Left ventricle myocardium superior (tissue), 1 donor: ENCODE measurements at regions not wholly inside any gene's neighbourhood (a gene's known extent, or its start where the extent isn't known, plus 50 kb on each side); places are given as distances from the start of the nearest gene placed in this dataset.
A peak's percentile ranks its signal among the peaks of the same experiment; 100 is the strongest.

Experiments
- ATAC-seq: fragments of 200-7000 bp; cut with Tn5 transposase; one replicate; pipeline ENCODE4 v1.9.1; 2020; ENCODE audit warnings: mild to moderate bottlenecking, moderate library complexity
- DNase-seq: peaks from one replicate; pipeline ENCODE4 v3.0.0-alpha.2; 2020
- intact Hi-C: fragments of 100-400 bp; cut with micrococcal nuclease; formaldehyde crosslinking; loops from one replicate; pipeline ENCODE4 v1.11.0; 2022
- donor health status: DM: no; HTN: yes; CAD: no; lungs with severe emphysema.

GRCh38 chr4:3343358-3343757 lies 50.5 kb downstream of the RGS12 start:
- ATAC-seq (no peak), DNase-seq (no peak)
- intact Hi-C loops, result loop anchor here (10.0 kb wide), 1 partner anchor 101 kb away; the partner anchor contains the start of gene HGFAC

DNA sequence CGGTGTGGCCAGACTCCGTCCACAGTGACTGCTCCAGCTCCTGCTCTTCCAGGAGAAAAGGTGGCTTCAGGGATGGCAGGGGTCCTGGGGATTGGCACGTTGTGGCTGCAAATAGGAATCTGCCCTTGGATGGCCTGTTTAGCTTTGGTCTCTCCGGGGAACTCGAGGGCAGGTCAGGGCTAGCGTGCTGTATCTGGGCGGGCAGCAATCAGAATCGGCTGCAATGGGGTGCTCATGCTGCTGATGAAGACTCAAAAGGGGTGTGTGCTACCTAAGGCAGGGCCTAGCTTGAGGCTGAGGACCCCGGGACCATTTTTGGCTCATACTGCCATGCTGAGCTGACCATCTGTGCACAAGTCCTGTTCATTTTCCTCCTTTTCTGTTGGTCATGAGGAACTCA lies 51.3 kb downstream of the RGS12 start:
- no peak for ATAC-seq
- DNase-seq, result no peak
- intact Hi-C loops, result loop anchor here (10.0 kb wide), 1 partner anchor 101 kb away; the partner anchor contains the start of gene HGFAC

GRCh38 chr4:3344596-3344995 lies 51.8 kb downstream of the RGS12 start:
- DNase-seq (no peak), ATAC-seq (no peak)
- intact Hi-C loops, result loop anchor here (10.0 kb wide), 1 partner anchor 100 kb away; the partner anchor contains the start of gene HGFAC

- ATAC-seq (no peak), DNase-seq (no peak)
- intact Hi-C loops, result loop anchor here (10.0 kb wide), 1 partner anchor 99 kb away; the partner anchor contains the start of gene HGFAC
These were observed 52.6 kb downstream of the RGS12 start for GRCh38 chr4:3345384-3345783.

GRCh38 chr4:3346146-3346545 lies 53.3 kb downstream of the RGS12 start:
- DNase-seq (no peak), ATAC-seq (peak; percentile 94)
- intact Hi-C loops, result loop anchor here (10.0 kb wide), 1 partner anchor 99 kb away; the partner anchor contains the start of gene HGFAC

GRCh38 chr4:3347871-3348270 lies 55.0 kb downstream of the RGS12 start:
- ATAC-seq, result no peak
- intact Hi-C loops, result loop anchor here (10.0 kb wide), 1 partner anchor 97 kb away; the partner anchor contains the start of gene HGFAC

GRCh38 chr4:3348621-3349020 lies 55.8 kb downstream of the RGS12 start:
- DNase-seq (no peak), ATAC-seq (no peak)
- intact Hi-C loops, result loop anchor here (10.0 kb wide), 1 partner anchor 96 kb away; the partner anchor contains the start of gene HGFAC

More at GRCh38 chr4:3347871-3348270, 55.0 kb downstream of the RGS12 start:
- DNase-seq, result no peak

DNA sequence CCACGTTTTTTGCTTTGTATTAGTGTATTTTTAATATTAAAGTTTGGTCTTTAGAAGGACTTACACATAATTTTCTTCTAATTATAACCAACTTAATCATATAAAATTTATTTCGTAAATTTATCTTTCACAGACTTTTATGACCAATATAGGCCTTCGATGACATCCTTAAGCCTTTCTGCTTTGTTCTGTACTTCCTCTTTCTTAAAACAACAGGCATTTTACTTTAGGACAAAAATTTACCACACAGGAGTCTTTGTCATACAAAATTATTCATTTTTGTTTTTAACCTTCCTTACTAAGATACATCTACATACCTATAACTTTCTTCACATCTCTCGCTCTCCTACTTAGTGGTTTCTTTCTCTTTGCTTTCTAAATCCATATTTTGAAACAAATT lies 56.3 kb downstream of the RGS12 start:
- intact Hi-C loops, result loop anchor here (10.0 kb wide), 1 partner anchor 96 kb away; the partner anchor contains the start of gene HGFAC
- DNase-seq (no peak), ATAC-seq (no peak)

DNA sequence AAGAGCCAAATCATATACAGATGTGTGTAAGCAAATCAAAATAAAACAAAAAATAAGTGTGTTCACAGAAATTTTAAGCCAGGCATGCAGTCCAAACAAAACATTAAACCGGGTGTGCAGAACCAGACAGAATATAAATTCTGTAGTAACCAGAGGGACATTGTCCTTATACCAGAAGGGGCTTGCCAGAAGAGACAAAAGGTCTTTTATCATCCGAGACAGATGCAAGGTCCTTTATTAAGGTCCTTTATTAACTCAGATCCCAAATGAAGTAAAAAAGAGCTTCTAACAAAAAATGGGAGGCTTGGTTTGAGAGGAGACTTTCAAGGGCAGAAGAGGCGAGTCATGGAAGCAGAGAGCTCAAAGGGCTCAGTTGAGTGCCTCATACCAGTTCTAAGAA lies 59.2 kb downstream of the RGS12 start:
- DNase-seq, result no peak
- ATAC-seq, result no peak
- intact Hi-C loops, result no loop called here

DNA sequence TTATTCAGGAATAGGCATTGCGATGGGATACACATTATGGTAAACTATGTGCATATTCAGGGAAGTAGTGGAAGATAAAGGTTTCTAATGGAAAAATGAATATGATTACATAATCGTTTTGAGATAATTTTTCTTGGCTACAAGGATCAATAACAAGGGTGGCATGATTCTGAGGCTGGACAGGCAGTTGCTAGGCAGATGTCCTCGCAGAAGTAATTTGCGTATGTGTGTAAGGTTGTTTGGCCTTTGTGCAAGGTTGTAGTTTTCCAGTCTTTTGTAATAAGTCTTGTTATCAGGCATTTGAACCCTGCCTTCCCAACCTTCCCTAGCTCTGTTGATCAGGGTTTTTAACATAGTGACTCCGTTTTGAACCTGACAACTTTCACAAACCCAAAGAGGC lies 59.7 kb downstream of the RGS12 start:
- intact Hi-C loops, result no loop called here
- no peak for DNase-seq
- ATAC-seq, result no peak

DNA sequence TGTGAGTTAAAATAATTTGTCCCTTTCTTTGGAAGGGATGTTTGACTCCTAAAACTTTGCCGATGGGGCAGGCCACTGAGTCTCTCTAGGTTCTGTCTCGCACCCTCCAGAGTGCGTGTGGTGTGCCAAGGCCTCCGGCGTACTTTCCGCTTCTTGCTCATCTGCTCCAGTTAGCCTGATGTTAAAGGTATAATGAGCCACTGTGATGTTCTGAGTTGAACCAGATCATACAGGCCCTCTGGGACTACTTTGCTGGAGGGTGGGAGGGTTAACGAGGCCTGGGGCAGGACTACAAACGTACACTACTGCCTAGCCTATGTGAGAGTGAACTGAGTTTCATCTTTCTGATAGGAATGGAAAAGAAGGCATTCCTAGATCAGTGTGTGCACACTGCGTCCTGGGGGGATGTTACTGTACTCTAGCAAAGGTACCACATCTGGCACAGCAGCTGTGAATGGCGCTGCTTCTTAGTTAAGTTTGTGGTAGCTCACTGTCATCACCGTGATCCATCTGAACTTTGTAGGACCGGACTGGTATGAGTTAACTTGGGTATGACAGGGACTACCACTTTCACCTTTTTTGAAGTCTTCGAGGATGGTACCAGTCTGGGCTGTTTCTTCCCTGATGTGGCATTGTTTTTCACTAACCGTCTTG lies 60.2 kb downstream of the RGS12 start:
- intact Hi-C loops, result no loop called here
- ATAC-seq (no peak), DNase-seq (no peak)

DNA sequence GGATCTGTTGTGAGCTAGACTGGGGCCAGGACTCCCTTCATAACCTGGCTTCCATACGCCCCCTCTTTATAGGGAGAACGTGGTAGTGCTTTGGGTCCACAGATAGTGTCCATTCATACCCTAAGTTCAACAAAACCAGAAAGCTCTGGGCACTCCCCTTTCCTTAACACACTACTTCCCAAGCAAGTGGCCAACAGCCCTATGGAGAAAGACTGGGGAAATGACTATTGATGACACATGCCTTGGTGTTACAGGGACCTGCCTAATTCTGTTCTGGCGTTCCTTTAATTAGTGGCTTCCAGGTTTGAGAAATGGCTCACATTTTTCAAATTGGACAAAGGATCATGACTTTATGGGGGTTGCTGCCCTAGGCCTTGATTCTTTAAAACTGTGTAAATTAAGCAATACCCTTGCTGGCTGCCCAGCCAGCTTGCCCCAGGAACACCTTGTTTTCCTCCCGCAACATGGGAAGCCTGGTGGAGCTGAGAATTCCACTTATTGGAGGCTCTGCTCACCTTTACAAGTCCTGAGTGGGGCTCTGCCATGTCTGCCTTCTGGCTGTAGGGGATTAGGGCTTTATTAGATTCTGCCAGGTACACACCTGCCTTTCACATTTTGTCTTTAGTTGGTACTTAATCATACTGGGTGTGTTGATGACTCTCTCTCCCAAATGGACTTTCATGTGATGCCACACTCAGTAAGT lies 61.1 kb downstream of the RGS12 start:
- ATAC-seq, result no peak
- no peak for DNase-seq
- intact Hi-C loops, result no loop called here

DNA sequence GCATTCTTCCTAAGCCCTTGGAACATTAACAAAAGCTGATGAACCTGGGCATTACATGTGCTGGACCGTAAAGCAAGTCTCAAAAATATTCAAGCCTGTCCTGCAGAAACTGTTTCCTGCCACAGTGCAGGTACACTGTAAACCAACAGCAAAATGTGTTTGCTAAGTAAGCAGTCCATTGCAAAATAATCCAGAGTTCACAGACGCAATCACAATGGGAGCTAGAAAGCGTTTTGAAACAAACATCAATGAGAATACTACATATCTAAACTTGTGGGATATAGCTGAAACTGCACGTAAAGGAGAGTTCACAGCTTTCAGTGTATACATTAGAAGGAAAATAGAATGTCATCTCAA lies 61.6 kb downstream of the RGS12 start:
- no peak for DNase-seq
- intact Hi-C loops, result no loop called here
- ATAC-seq, result no peak

DNA sequence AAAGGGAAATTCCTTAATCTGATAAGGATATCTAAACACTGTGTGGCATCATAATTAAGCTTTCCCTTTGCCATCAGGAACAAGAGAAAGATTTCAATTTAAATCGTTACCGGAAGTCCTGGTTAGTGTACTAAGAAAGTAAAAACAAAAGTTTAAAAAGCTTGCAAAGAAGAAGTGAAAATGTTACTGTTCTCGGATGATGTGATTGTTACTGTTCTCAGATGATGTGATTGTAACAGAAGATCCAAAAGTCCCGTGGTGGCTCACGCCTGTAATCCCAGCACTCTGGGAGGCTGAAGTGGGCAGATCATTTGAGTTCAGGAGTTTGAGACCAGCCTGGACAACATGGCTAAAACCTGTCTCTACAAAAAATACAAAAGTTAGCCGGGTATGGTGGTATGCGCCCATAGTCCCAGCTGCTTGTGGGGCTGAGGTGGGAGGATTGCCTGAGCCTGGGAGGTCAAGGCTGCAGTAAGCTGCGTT lies 62.5 kb downstream of the RGS12 start:
- DNase-seq (no peak), ATAC-seq (no peak)
- intact Hi-C loops, result no loop called here

- ATAC-seq, result no peak
These were observed 65.8 kb downstream of the RGS12 start for GRCh38 chr4:3358656-3359055.

DNA sequence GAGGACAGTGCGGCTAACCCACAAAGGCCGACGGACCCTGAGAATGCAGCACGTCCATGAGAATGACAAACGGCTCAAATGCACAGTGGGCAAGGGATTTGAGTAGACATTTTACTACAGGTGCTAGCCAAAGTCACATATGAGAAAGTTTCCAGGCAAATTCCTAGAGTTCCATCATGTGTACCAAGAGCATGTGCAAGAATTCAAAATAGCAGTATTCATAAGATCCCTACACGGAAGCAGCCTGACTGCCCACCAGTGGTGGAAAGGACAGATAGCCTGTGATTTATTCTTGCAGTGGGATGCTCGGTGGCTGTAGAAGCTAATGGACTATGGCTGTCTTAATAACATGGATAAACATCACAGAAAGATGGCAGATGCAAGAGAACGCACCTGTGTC lies 68.0 kb downstream of the RGS12 start:
- intact Hi-C loops, result no loop called here
- DNase-seq, result no peak
- ATAC-seq, result no peak

More at GRCh38 chr4:3358656-3359055, 65.8 kb downstream of the RGS12 start:
- DNase-seq, result no peak
- intact Hi-C loops, result no loop called here

DNA sequence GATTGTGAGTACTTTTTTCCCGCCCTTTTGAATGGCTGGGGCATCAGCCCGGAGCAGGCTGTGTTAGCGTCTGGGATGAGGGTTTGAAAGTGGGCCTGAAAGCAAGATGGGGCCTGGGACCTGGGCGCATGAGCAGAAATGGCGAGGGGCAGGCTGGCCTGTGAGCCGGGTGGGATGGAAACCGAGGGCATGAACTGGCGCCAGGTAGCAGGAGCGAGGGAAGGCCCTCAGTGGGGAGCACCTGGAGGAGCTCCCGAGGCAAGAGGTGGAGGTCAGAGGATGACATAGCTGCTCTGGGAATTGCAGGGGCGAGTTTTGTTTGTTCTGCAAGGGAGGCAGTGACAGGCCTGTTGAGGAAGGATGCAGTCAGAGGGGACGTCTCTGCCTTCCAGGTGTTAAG lies 68.6 kb downstream of the RGS12 start:
- ATAC-seq (no peak), DNase-seq (no peak)
- intact Hi-C loops, result no loop called here

DNA sequence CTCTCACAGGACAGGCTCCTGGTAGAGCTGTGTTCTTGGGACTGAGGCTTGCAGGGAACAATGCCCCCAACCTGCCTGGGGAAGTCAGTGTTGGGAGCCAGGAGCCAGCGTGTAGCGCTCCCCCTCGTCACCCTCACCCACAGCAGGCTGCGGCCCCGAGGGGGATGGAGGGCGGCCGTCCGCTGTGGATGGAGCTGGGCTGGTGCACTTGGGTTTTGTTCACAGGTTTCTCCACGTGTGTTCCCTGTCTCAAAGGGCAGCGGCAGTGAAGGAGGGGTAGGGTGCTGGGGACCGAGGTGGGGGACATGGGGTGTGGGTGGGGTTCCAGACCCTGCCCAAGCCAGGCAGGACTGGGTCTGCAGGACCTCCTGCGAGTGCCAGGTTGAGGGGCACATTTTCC lies 69.1 kb downstream of the RGS12 start:
- intact Hi-C loops, result no loop called here
- no peak for ATAC-seq
- DNase-seq, result no peak

- intact Hi-C loops, result no loop called here
- DNase-seq (no peak), ATAC-seq (no peak)
These were observed 69.8 kb downstream of the RGS12 start for GRCh38 chr4:3362431-3363287.
